KMS-11 (cell line): ENCODE measurements at regions not wholly inside any gene's neighbourhood (a gene's known extent, or its start where the extent isn't known, plus 50 kb on each side); places are given as distances from the start of the nearest gene placed in this dataset.

Source experiments
- H2AFZ ChIP-seq: fragments of 200-600 bp; sonication (generic); 2 replicates; pipeline ENCODE4 v1.6.1; 2016; ENCODE audit warnings: antibody characterized with exemption, mixed run types, low read depth
- H3K27ac ChIP-seq: fragments of 200-600 bp; sonication (generic); 2 replicates; pipeline ENCODE4 v1.6.1; 2016; ENCODE audit warnings: mild to moderate bottlenecking, mixed run types
- H3K27me3 ChIP-seq: fragments of 200-600 bp; sonication (generic); 2 replicates; pipeline ENCODE4 v1.6.1; 2017; ENCODE audit warnings: mild to moderate bottlenecking, low read depth, mixed run types, moderate library complexity; ENCODE audit not compliant: insufficient read depth
- H3K36me3 ChIP-seq: fragments of 200-600 bp; sonication (generic); 2 replicates; pipeline ENCODE4 v1.6.1; 2017; ENCODE audit warnings: mild to moderate bottlenecking, mixed run types; ENCODE audit not compliant: insufficient read depth
- H3K4me1 ChIP-seq: fragments of 200-600 bp; sonication (generic); 2 replicates; pipeline ENCODE4 v1.6.1; 2016; ENCODE audit warnings: mild to moderate bottlenecking, low read depth, mixed run types; ENCODE audit not compliant: poor library complexity, severe bottlenecking
- H3K4me2 ChIP-seq: fragments of 200-600 bp; sonication (generic); 2 replicates; pipeline ENCODE4 v1.7.0; 2016; ENCODE audit warnings: mild to moderate bottlenecking, mixed run types
- H3K4me3 ChIP-seq: fragments of 200-600 bp; sonication (generic); IDR thresholded peaks from 2 replicates; pipeline ENCODE4 v1.6.1; 2017; ENCODE audit warnings: low read depth, low read length, mixed read lengths; ENCODE audit not compliant: insufficient read depth
- H3K79me2 ChIP-seq: fragments of 200-600 bp; sonication (generic); 2 replicates; pipeline ENCODE4 v1.6.1; 2016; ENCODE audit warnings: low read depth, mixed run types; ENCODE audit not compliant: insufficient read depth
- H3K9ac ChIP-seq: fragments of 200-600 bp; sonication (generic); 2 replicates; pipeline ENCODE4 v1.6.1; 2016; ENCODE audit warnings: mild to moderate bottlenecking, mixed run types
- H4K20me1 ChIP-seq: fragments of 200-600 bp; sonication (generic); 2 replicates; pipeline ENCODE4 v1.6.1; 2016; ENCODE audit warnings: mild to moderate bottlenecking, mixed run types; ENCODE audit not compliant: insufficient read depth
- TF ChIP-seq, protein P1 (sequence below): fragments of 200-600 bp; sonication (generic); conservative IDR thresholded peaks from 2 replicates; pipeline ENCODE4 v1.6.1; 2017; ENCODE audit warnings: low read depth, mild to moderate bottlenecking, antibody characterized with exemption, low read length, moderate library complexity, mixed read lengths

- H4K20me1 ChIP-seq, result no peaks in the 10 kb centered on the region
- H3K4me2 ChIP-seq, result no peak overlapping the region
- no peaks in the 10 kb centered on the region for H3K79me2 ChIP-seq
- TF ChIP-seq, protein P1, sequence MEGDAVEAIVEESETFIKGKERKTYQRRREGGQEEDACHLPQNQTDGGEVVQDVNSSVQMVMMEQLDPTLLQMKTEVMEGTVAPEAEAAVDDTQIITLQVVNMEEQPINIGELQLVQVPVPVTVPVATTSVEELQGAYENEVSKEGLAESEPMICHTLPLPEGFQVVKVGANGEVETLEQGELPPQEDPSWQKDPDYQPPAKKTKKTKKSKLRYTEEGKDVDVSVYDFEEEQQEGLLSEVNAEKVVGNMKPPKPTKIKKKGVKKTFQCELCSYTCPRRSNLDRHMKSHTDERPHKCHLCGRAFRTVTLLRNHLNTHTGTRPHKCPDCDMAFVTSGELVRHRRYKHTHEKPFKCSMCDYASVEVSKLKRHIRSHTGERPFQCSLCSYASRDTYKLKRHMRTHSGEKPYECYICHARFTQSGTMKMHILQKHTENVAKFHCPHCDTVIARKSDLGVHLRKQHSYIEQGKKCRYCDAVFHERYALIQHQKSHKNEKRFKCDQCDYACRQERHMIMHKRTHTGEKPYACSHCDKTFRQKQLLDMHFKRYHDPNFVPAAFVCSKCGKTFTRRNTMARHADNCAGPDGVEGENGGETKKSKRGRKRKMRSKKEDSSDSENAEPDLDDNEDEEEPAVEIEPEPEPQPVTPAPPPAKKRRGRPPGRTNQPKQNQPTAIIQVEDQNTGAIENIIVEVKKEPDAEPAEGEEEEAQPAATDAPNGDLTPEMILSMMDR, result no peak
- no peak overlapping the region for H3K27ac ChIP-seq
- no peak overlapping the region for H2AFZ ChIP-seq
- H3K9ac ChIP-seq, result no peak overlapping the region
- no peaks in the 10 kb centered on the region for H3K36me3 ChIP-seq
- no peaks in the 10 kb centered on the region for H3K27me3 ChIP-seq
- H3K4me1 ChIP-seq, result no peaks in the 10 kb centered on the region
- H3K4me3 ChIP-seq, result no peak overlapping the region
Observed at GRCh38 chr1:79290927-79291474, 284.5 kb upstream of the ADGRL4 start.

DNA sequence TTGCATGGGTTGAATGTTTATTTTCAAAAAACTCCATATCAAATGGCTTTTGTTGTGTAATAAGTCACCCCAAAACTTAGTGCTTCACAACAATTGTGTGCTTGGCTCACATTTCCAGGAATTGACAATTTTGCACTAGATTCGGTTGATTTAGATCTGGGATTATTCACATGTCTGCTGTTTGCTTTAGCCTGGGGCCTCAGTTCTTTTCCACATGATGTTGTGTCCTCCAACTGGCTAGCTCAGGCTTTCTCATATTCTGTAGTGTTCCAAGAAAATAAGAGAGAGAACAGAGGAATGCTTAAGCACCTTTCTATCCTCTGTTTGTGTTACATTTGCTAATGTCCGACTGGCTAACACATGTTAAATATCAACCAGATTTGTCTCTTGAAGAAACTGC lies 281.5 kb upstream of the ADGRL4 start:
- H3K4me1 ChIP-seq, result no peaks in the 10 kb centered on the region
- TF ChIP-seq, protein P1, result no peak
- H3K4me2 ChIP-seq, result no peak overlapping the region
- H3K36me3 ChIP-seq, result no peaks in the 10 kb centered on the region
- H3K27ac ChIP-seq, result no peak overlapping the region
- no peak overlapping the region for H2AFZ ChIP-seq
- no peaks in the 10 kb centered on the region for H4K20me1 ChIP-seq
- H3K79me2 ChIP-seq, result no peaks in the 10 kb centered on the region
- no peak overlapping the region for H3K4me3 ChIP-seq
- H3K27me3 ChIP-seq, result no peaks in the 10 kb centered on the region
- no peak overlapping the region for H3K9ac ChIP-seq

GRCh38 chr1:79285667-79286066 lies 279.1 kb upstream of the ADGRL4 start:
- no peak overlapping the region for H2AFZ ChIP-seq
- H3K4me2 ChIP-seq, result no peak overlapping the region
- TF ChIP-seq, protein P1, result no peak
- H3K36me3 ChIP-seq, result no peaks in the 10 kb centered on the region
- no peaks in the 10 kb centered on the region for H3K4me1 ChIP-seq
- H4K20me1 ChIP-seq, result no peaks in the 10 kb centered on the region
- H3K4me3 ChIP-seq, result no peak overlapping the region
- no peak overlapping the region for H3K9ac ChIP-seq
- H3K27me3 ChIP-seq, result no peaks in the 10 kb centered on the region
- no peak overlapping the region for H3K27ac ChIP-seq
- H3K79me2 ChIP-seq, result no peaks in the 10 kb centered on the region

- TF ChIP-seq, protein P1, result no peak
- H3K4me2 ChIP-seq, result no peak overlapping the region
- H3K36me3 ChIP-seq, result no peaks in the 10 kb centered on the region
- no peak overlapping the region for H3K4me3 ChIP-seq
- no peak overlapping the region for H3K27ac ChIP-seq
- no peaks in the 10 kb centered on the region for H4K20me1 ChIP-seq
- no peaks in the 10 kb centered on the region for H3K4me1 ChIP-seq
- no peak overlapping the region for H3K9ac ChIP-seq
- H2AFZ ChIP-seq, result no peak overlapping the region
- H3K27me3 ChIP-seq, result no peaks in the 10 kb centered on the region
- no peaks in the 10 kb centered on the region for H3K79me2 ChIP-seq
Observed at GRCh38 chr1:79283451-79283850, 276.9 kb upstream of the ADGRL4 start.
